Thyroid gland (tissue), 4 donors: ENCODE measurements at regions not wholly inside any gene's neighbourhood (a gene's known extent, or its start where the extent isn't known, plus 50 kb on each side); places are given as distances from the start of the nearest gene placed in this dataset.

ENCODE experiments used
- DNase-seq, 2 donors: peaks; one replicate each; pipeline ENCODE4 v3.0.0-alpha.2; 2019
- H3K27ac ChIP-seq, 3 donors: fragments of 200-600 bp; sonication (generic); 1 replicate in 2 of 3; 2 replicates in 1 of 3; pipeline ENCODE4 v1.5.1; 2016 to 2019; ENCODE audit warnings: mild to moderate bottlenecking in 1 of 3, moderate library complexity in 1 of 3
- H3K27me3 ChIP-seq: fragments of 200-600 bp; sonication (generic); one replicate; pipeline ENCODE4 v1.5.1; 2019
- H3K36me3 ChIP-seq, 2 donors: fragments of 200-600 bp; sonication (generic); one replicate each; pipeline ENCODE4 v1.5.1; 2016 to 2019
- H3K4me1 ChIP-seq, 2 donors: fragments of 200-600 bp; sonication (generic); one replicate each; pipeline ENCODE4 v1.5.1; 2017 to 2019
- H3K4me3 ChIP-seq, 3 donors: fragments of 200-600 bp; sonication (generic); replicated peaks in 1 of 3; 1 replicate in 2 of 3; 2 replicates in 1 of 3; pipeline ENCODE4 v1.5.1; 2016; ENCODE audit warnings: mild to moderate bottlenecking in 1 of 3
- H3K9me3 ChIP-seq: fragments of 200-600 bp; sonication (generic); one replicate; pipeline ENCODE4 v1.5.1; 2017
- CTCF ChIP-seq, 6 experiments: fragments of 200-600 bp in 3 of 6; fragments of 450-650 bp in 3 of 6; sonication (generic) in 3 of 6; IDR thresholded peaks; one replicate each; pipeline ENCODE4 v1.5.1; 2016 to 2019; ENCODE audit warnings: antibody characterized with exemption in 6 of 6, mild to moderate bottlenecking in 2 of 6, inconsistent platforms in 1 of 6, moderate library complexity in 1 of 6
- POLR2A ChIP-seq, 2 donors: fragments of 450-650 bp; IDR thresholded peaks; one replicate each; pipeline ENCODE4 v1.6.1; 2017; ENCODE audit warnings: antibody characterized with exemption in 2 of 2, mild to moderate bottlenecking in 2 of 2, moderate library complexity in 1 of 2
- WGBS, 2 donors: methylation state at CpG; one replicate each; pipeline ENCODE4 v1.1.5; 2017; 5-methylcytosine and 5-hydroxymethylcytosine counted together
- intact Hi-C: fragments of 100-400 bp; cut with DNase I; formaldehyde crosslinking; loops from one replicate; pipeline ENCODE4 v1.15.1; 2023

GRCh38 chr7:8827329-8827728 is 393.9 kb downstream of the NXPH1 start:
- H3K27me3 ChIP-seq = no peaks in the 10 kb centered on the region
- DNase-seq = no peak
- H3K4me3 ChIP-seq = no peak overlapping the region
- no peak overlapping the region for H3K27ac ChIP-seq
- intact Hi-C loops = no loop called here
- H3K4me1 ChIP-seq = no peaks in the 10 kb centered on the region
- H3K9me3 ChIP-seq = no peaks in the 10 kb centered on the region
- 90 to 92% methylated on average over 1 of the region's 1 CpG for WGBS, 2 donors
- TF ChIP-seq CTCF (IDR thresholded peaks at IDR 0.05) = no peak
- no peak for TF ChIP-seq POLR2A (IDR thresholded peaks at IDR 0.05)
- no peaks in the 10 kb centered on the region for H3K36me3 ChIP-seq

GRCh38 chr7:8829100-8829499 is 395.7 kb downstream of the NXPH1 start:
- intact Hi-C loops = no loop called here
- no peaks in the 10 kb centered on the region for H3K4me1 ChIP-seq
- 86 to 91% methylated on average over 4 of the region's 4 CpGs for WGBS, 2 donors

GRCh38 chr7:8831376-8831775 is 398.0 kb downstream of the NXPH1 start:
- no peak overlapping the region for H3K27ac ChIP-seq
- H3K36me3 ChIP-seq = no peaks in the 10 kb centered on the region
- intact Hi-C loops = no loop called here
- H3K9me3 ChIP-seq = no peaks in the 10 kb centered on the region
- TF ChIP-seq CTCF (IDR thresholded peaks at IDR 0.05) (no peak), POLR2A (IDR thresholded peaks at IDR 0.05) (no peak)
- 83 to 93% methylated on average over 4 of the region's 4 CpGs for WGBS, 2 donors
- DNase-seq = no peak
- H3K4me3 ChIP-seq = no peak overlapping the region
- H3K27me3 ChIP-seq = no peaks in the 10 kb centered on the region
- no peaks in the 10 kb centered on the region for H3K4me1 ChIP-seq

More at GRCh38 chr7:8829100-8829499, 395.7 kb downstream of the NXPH1 start:
- Histone ChIP-seq H3K4me3 (no peak overlapping the region), H3K9me3 (no peaks in the 10 kb centered on the region), H3K27me3 (no peaks in the 10 kb centered on the region), H3K27ac (no peak overlapping the region), H3K36me3 (no peaks in the 10 kb centered on the region)
- no peak for DNase-seq
- TF ChIP-seq POLR2A (IDR thresholded peaks at IDR 0.05) = no peak
- no peak for TF ChIP-seq CTCF (IDR thresholded peaks at IDR 0.05)

GRCh38 chr7:8833355-8833754 is 399.9 kb downstream of the NXPH1 start:
- Histone ChIP-seq H3K9me3 (no peaks in the 10 kb centered on the region), H3K27me3 (no peaks in the 10 kb centered on the region), H3K4me3 (no peak overlapping the region), H3K4me1 (no peaks in the 10 kb centered on the region), H3K27ac (no peak overlapping the region), H3K36me3 (no peaks in the 10 kb centered on the region)
- no peak for TF ChIP-seq CTCF (IDR thresholded peaks at IDR 0.05)
- TF ChIP-seq POLR2A (IDR thresholded peaks at IDR 0.05) = no peak
- intact Hi-C loops = no loop called here
- no peak for DNase-seq
- WGBS, 2 donors = 74 to 89% methylated on average over 6 of the region's 6 CpGs

- Histone ChIP-seq H3K27ac (no peak overlapping the region), H3K36me3 (no peaks in the 10 kb centered on the region), H3K27me3 (no peaks in the 10 kb centered on the region), H3K9me3 (no peaks in the 10 kb centered on the region), H3K4me1 (no peaks in the 10 kb centered on the region), H3K4me3 (no peak overlapping the region)
- no peak for TF ChIP-seq CTCF (IDR thresholded peaks at IDR 0.05)
- TF ChIP-seq POLR2A (IDR thresholded peaks at IDR 0.05) = no peak
- intact Hi-C loops = no loop called here
- no peak for DNase-seq
These were observed 407.8 kb downstream of the NXPH1 start for GRCh38 chr7:8841171-8841570.
